ENCODE measurements at regions not wholly inside any gene's neighbourhood (a gene's known extent, or its start where the extent isn't known, plus 50 kb on each side); places are given as distances from the start of the nearest gene placed in this dataset.

GRCh38 chr5:100965291-100965690 is 62.2 kb upstream of the ST8SIA4 start (continued):
- TF ChIP-seq CREB5 (CRISPR knock-in tag; IDR thresholded peaks at IDR 0.05; ENCODE audit: low read depth) (no peak), PPARA (CRISPR knock-in tag; IDR thresholded peaks at IDR 0.05; ENCODE audit: borderline replicate concordance) (no peak), ARNTL (CRISPR knock-in tag; IDR thresholded peaks at IDR 0.05; ENCODE audit: borderline replicate concordance, low read depth) (no peak), TOX (CRISPR knock-in tag; IDR thresholded peaks at IDR 0.05; ENCODE audit: borderline replicate concordance) (no peak)
